ENCODE measurements at regions not wholly inside any gene's neighbourhood (a gene's known extent, or its start where the extent isn't known, plus 50 kb on each side); places are given as distances from the start of the nearest gene placed in this dataset.

DNA sequence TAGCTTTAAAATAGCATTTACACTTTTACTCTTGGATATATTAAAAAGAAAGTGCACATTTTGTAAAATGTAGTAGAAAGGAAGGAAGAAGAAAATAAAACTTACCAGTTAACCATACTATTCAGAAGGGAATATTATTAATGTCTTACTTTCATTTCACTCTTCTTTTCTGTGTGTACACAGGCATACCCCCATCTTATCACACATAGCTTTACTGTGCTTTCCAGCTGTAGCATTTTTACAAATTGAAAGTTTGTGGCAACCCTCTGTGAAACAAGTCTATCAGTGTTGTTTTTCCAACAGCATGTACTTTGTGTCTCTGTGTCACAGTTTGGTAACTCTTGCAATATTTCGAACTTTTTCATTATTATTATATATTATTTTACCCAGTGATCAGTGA is 314.5 kb downstream of the UTRN start:
- no peak overlapping the region for H3K4me2 ChIP-seq (ENCODE audit: insufficient read depth, low read length)
- no peaks in the 10 kb centered on the region for H3K36me3 ChIP-seq (ENCODE audit: insufficient read depth, low read length)
- TF ChIP-seq, protein P1, sequence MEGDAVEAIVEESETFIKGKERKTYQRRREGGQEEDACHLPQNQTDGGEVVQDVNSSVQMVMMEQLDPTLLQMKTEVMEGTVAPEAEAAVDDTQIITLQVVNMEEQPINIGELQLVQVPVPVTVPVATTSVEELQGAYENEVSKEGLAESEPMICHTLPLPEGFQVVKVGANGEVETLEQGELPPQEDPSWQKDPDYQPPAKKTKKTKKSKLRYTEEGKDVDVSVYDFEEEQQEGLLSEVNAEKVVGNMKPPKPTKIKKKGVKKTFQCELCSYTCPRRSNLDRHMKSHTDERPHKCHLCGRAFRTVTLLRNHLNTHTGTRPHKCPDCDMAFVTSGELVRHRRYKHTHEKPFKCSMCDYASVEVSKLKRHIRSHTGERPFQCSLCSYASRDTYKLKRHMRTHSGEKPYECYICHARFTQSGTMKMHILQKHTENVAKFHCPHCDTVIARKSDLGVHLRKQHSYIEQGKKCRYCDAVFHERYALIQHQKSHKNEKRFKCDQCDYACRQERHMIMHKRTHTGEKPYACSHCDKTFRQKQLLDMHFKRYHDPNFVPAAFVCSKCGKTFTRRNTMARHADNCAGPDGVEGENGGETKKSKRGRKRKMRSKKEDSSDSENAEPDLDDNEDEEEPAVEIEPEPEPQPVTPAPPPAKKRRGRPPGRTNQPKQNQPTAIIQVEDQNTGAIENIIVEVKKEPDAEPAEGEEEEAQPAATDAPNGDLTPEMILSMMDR (IDR thresholded peaks at IDR 0.05; ENCODE audit: extremely low read depth, low read depth, low read length) = no peak
- no peaks in the 10 kb centered on the region for H3K4me1 ChIP-seq (ENCODE audit: insufficient read depth, low read length)
- no peak overlapping the region for H3K4me3 ChIP-seq (ENCODE audit: insufficient read depth, low read length)
- no peak overlapping the region for H3K27ac ChIP-seq (ENCODE audit: low read depth, low read length)
- H3K27me3 ChIP-seq (ENCODE audit: insufficient read depth, low read length) = no peaks in the 10 kb centered on the region
- DNase-seq (ENCODE audit: insufficient read length, low spot score, missing footprints) = no peak
- no peaks in the 10 kb centered on the region for H3K79me2 ChIP-seq (ENCODE audit: insufficient read depth, low read length)
- no peaks in the 10 kb centered on the region for H3K9me3 ChIP-seq (ENCODE audit: low read depth, low read length)
- H2AFZ ChIP-seq (ENCODE audit: low read length) = no peak overlapping the region
- no peaks in the 10 kb centered on the region for H4K20me1 ChIP-seq (ENCODE audit: insufficient read depth, low read length)

DNA sequence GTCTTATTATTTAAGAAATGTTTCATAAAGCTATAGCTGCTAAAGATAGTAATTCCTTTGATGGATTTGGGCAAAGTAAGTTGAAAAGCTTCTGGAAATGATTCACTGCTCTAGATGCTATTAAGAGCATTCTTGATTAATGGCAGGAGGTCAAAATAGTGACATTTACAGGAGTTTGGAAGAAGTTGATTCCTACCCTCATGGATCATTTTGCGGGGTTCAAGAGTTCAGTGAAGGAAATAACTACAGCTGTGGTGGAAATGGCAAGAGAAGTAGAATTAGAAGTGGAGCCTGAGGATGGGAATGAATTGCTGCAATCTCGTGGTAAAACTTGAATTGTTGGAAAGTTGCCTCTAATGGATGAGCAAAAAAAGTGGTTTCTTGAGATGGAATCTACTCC is 316.1 kb downstream of the UTRN start:
- Histone ChIP-seq H2AFZ (ENCODE audit: low read length) (no peak overlapping the region), H3K79me2 (ENCODE audit: insufficient read depth, low read length) (no peaks in the 10 kb centered on the region)

DNA sequence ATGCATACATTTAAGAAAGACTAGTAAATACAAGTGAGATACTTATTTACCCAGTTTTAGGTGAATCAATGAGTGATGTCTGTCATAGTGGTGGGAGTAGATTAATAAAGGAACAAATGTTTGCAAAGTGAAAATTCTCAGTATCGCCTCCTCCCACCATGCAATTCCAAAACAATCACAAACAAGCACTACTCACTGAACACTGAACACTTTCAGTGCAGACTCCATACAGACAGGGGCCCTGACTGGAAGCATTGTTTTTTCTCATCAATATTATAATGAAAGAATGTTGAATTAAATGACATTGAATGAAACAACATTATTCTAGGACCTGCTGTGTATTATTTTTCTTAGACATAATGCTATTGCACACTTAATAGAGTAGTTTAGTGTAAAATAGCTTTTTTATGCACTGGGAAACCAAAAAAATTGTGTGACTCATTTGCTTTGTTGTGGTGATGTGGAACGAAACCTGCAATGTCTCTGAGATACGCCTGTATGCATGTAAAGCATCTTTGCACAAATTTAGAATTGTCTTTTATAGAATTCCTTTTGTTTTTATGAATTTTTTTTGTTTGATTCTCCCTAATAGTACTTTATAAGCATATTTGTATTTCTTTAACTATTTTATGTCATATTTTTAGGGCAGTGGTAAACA is 317.5 kb downstream of the UTRN start:
- H3K4me2 ChIP-seq (ENCODE audit: insufficient read depth, low read length) = no peak overlapping the region
- H3K36me3 ChIP-seq (ENCODE audit: insufficient read depth, low read length) = no peaks in the 10 kb centered on the region
- H3K27ac ChIP-seq (ENCODE audit: low read depth, low read length) = no peak overlapping the region
- DNase-seq (ENCODE audit: insufficient read length, low spot score, missing footprints) = no peak
- no peaks in the 10 kb centered on the region for H3K79me2 ChIP-seq (ENCODE audit: insufficient read depth, low read length)
- H2AFZ ChIP-seq (ENCODE audit: low read length) = no peak overlapping the region
- H3K4me1 ChIP-seq (ENCODE audit: insufficient read depth, low read length) = no peaks in the 10 kb centered on the region
- no peak overlapping the region for H3K4me3 ChIP-seq (ENCODE audit: insufficient read depth, low read length)
- TF ChIP-seq, protein P1 (IDR thresholded peaks at IDR 0.05; ENCODE audit: extremely low read depth, low read depth, low read length) = no peak
- no peaks in the 10 kb centered on the region for H3K27me3 ChIP-seq (ENCODE audit: insufficient read depth, low read length)
- no peaks in the 10 kb centered on the region for H3K9me3 ChIP-seq (ENCODE audit: low read depth, low read length)
- no peaks in the 10 kb centered on the region for H4K20me1 ChIP-seq (ENCODE audit: insufficient read depth, low read length)

More for the DNA sequence above, 316.1 kb downstream of the UTRN start:
- TF ChIP-seq, protein P1 (IDR thresholded peaks at IDR 0.05; ENCODE audit: extremely low read depth, low read depth, low read length) = no peak
- no peaks in the 10 kb centered on the region for H3K9me3 ChIP-seq (ENCODE audit: low read depth, low read length)
- no peaks in the 10 kb centered on the region for H3K36me3 ChIP-seq (ENCODE audit: insufficient read depth, low read length)
- H3K4me1 ChIP-seq (ENCODE audit: insufficient read depth, low read length) = no peaks in the 10 kb centered on the region
- no peak overlapping the region for H3K4me3 ChIP-seq (ENCODE audit: insufficient read depth, low read length)
- no peak overlapping the region for H3K4me2 ChIP-seq (ENCODE audit: insufficient read depth, low read length)
- H3K27me3 ChIP-seq (ENCODE audit: insufficient read depth, low read length) = no peaks in the 10 kb centered on the region
- no peaks in the 10 kb centered on the region for H4K20me1 ChIP-seq (ENCODE audit: insufficient read depth, low read length)
- DNase-seq (ENCODE audit: insufficient read length, low spot score, missing footprints) = no peak
- H3K27ac ChIP-seq (ENCODE audit: low read depth, low read length) = no peak overlapping the region

DNA sequence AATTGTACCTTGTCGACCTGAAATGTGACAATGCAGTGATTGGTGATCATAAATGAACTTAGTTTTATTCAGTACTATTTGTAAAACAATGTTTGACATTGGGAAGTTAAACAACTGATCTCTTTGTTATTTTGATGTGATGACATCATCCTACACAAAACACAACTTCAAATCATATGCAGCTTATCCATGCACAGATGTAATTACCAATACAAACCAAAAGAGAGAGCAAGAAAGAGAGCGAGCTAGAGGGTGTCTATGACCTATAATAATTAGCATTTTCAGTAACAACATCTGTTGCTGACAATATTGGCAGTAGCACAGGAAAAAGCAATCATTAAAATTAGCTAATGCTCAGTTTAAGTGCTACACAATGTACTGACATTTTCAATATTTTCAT is 320.9 kb downstream of the UTRN start:
- no peak overlapping the region for H2AFZ ChIP-seq (ENCODE audit: low read length)
- no peaks in the 10 kb centered on the region for H3K9me3 ChIP-seq (ENCODE audit: low read depth, low read length)
- no peak overlapping the region for H3K27ac ChIP-seq (ENCODE audit: low read depth, low read length)
- no peaks in the 10 kb centered on the region for H3K79me2 ChIP-seq (ENCODE audit: insufficient read depth, low read length)
- H4K20me1 ChIP-seq (ENCODE audit: insufficient read depth, low read length) = no peaks in the 10 kb centered on the region
- no peak overlapping the region for H3K4me3 ChIP-seq (ENCODE audit: insufficient read depth, low read length)
- H3K36me3 ChIP-seq (ENCODE audit: insufficient read depth, low read length) = no peaks in the 10 kb centered on the region
- H3K4me2 ChIP-seq (ENCODE audit: insufficient read depth, low read length) = no peak overlapping the region
- DNase-seq (ENCODE audit: insufficient read length, low spot score, missing footprints) = no peak
- H3K27me3 ChIP-seq (ENCODE audit: insufficient read depth, low read length) = no peaks in the 10 kb centered on the region
- TF ChIP-seq, protein P1 (IDR thresholded peaks at IDR 0.05; ENCODE audit: extremely low read depth, low read depth, low read length) = no peak
- H3K4me1 ChIP-seq (ENCODE audit: insufficient read depth, low read length) = no peaks in the 10 kb centered on the region

Measured in osteoblast (primary cell).